C4-2B (cell line): ENCODE measurements at regions not wholly inside any gene's neighbourhood (a gene's known extent, or its start where the extent isn't known, plus 50 kb on each side); places are given as distances from the start of the nearest gene placed in this dataset.

Source experiments
- ZFX ChIP-seq: fragments of 450-650 bp; IDR thresholded peaks from 2 replicates; pipeline ENCODE4 v1.6.1; 2017
- TF ChIP-seq, protein P1 (sequence below): fragments of 450-650 bp; conservative IDR thresholded peaks from 2 replicates; pipeline ENCODE4 v1.5.1; 2017; ENCODE audit warnings: mild to moderate bottlenecking

DNA sequence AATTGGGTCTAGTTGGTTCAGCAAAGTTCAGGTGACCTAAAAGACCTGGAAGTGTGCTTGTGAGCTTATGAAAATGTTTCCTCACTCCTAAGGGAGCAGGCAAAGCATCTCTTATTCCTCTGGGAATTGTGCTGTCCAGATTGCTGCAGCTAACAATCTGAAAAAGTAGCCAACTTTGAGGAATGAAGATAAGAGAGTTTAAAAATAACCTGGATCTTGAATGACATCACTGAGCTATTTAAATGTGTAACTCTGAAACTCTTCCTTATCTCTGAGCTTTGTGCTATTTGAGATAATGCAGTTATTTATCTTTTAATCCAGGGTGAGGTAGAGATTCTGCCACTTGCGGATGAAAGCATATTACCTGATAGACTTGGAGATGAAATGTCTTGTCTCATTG lies 384.8 kb downstream of the PPP4R3C start:
- TF ChIP-seq, protein P1, sequence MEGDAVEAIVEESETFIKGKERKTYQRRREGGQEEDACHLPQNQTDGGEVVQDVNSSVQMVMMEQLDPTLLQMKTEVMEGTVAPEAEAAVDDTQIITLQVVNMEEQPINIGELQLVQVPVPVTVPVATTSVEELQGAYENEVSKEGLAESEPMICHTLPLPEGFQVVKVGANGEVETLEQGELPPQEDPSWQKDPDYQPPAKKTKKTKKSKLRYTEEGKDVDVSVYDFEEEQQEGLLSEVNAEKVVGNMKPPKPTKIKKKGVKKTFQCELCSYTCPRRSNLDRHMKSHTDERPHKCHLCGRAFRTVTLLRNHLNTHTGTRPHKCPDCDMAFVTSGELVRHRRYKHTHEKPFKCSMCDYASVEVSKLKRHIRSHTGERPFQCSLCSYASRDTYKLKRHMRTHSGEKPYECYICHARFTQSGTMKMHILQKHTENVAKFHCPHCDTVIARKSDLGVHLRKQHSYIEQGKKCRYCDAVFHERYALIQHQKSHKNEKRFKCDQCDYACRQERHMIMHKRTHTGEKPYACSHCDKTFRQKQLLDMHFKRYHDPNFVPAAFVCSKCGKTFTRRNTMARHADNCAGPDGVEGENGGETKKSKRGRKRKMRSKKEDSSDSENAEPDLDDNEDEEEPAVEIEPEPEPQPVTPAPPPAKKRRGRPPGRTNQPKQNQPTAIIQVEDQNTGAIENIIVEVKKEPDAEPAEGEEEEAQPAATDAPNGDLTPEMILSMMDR: no peak
- no peak for TF ChIP-seq ZFX
